RWPE1 (cell line): ENCODE measurements at regions not wholly inside any gene's neighbourhood (a gene's known extent, or its start where the extent isn't known, plus 50 kb on each side); places are given as distances from the start of the nearest gene placed in this dataset.

Experiments used
- CTCF ChIA-PET: fragments of 350-600 bp; sonication (Branson Sonifier 250); formaldehyde crosslinking; extraction: SDS; loops from one replicate; lab custom pipeline; 2021; lab: Yijun Ruan, JAX
- POLR2A ChIA-PET: fragments of 400-600 bp; formaldehyde crosslinking; extraction: SDS; loops from one replicate; lab custom pipeline; 2020; ENCODE audit warnings: antibody characterized with exemption; ENCODE audit not compliant: low non-redundant PET; lab: Yijun Ruan, JAX
- DNase-seq: peaks from one replicate; pipeline ENCODE4 v3.0.0; 2012; ENCODE audit warnings: low spot score
- H3K27ac ChIP-seq: fragments of 450-650 bp; 2 replicates; pipeline ENCODE4 v1.5.1; 2017
- TF ChIP-seq, protein P1 (sequence below): fragments of 450-650 bp; conservative IDR thresholded peaks from 2 replicates; pipeline ENCODE4 v1.5.1; 2017; ENCODE audit warnings: low read depth, mild to moderate bottlenecking

- no peak overlapping the region for H3K27ac ChIP-seq
- ChIA-PET POLR2A (no interaction called here), CTCF (interaction anchor here (0.8 kb wide), 1 partner anchor 1643 kb away, joined by 3 read pairs; no protein-coding TSS in a partner anchor)
- TF ChIP-seq, protein P1, sequence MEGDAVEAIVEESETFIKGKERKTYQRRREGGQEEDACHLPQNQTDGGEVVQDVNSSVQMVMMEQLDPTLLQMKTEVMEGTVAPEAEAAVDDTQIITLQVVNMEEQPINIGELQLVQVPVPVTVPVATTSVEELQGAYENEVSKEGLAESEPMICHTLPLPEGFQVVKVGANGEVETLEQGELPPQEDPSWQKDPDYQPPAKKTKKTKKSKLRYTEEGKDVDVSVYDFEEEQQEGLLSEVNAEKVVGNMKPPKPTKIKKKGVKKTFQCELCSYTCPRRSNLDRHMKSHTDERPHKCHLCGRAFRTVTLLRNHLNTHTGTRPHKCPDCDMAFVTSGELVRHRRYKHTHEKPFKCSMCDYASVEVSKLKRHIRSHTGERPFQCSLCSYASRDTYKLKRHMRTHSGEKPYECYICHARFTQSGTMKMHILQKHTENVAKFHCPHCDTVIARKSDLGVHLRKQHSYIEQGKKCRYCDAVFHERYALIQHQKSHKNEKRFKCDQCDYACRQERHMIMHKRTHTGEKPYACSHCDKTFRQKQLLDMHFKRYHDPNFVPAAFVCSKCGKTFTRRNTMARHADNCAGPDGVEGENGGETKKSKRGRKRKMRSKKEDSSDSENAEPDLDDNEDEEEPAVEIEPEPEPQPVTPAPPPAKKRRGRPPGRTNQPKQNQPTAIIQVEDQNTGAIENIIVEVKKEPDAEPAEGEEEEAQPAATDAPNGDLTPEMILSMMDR: no peak
- DNase-seq: no peak
Observed at GRCh38 chrX:43553257-43553656, 102.8 kb upstream of the MAOA start.

DNA sequence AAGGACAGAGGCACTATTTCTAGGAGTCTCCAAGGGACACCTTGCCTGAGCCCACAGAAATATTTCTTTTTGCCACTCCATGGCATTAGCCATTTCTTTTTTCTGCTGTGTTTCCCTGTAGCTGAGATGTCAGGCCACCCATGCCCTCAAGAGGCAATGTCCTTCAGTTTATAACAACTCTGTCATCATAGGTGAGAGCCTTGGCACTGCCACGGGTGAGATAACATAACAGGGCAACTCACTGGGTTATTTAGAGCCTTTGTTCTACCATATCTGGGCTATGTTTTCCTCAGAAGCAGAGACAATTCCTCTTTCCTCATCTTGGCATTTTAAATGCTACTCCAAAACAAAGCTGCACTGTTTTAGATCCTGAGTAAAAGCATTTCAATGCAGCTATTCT, 99.9 kb upstream of the MAOA start:
- POLR2A ChIA-PET: interaction anchor here (0.8 kb wide), 1 partner anchor 275 kb away, joined by 3 read pairs; no protein-coding TSS in a partner anchor
- TF ChIP-seq, protein P1: no peak
- H3K27ac ChIP-seq: no peak overlapping the region
- CTCF ChIA-PET: no interaction called here
- no peak for DNase-seq

DNA sequence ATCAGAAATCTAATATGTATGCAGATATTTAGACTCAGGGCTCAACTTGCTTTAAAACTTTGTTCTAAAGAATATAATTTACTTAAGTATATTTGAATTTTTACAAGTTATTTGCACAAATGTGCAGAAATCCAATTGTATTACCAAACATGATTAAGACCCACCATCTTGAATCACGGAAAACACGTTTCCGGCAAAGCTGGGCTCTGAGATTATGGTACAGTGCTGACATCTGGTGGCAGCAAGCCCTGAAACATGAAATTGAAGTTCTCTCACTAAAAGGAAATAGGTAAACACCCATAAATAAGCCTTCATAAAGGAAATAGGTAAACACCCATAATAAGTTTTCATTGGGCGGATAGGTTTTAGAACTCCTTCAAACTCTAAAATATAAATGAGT, 98.3 kb upstream of the MAOA start:
- CTCF ChIA-PET: interaction anchor here (0.5 to 0.6 kb wide), 2 partner anchors 209 to 1766 kb away, joined by 3 to 5 read pairs; no protein-coding TSS in a partner anchor
- DNase-seq: peak; percentile 39
- TF ChIP-seq, protein P1: peak; percentile 60
- no peak overlapping the region for H3K27ac ChIP-seq
- POLR2A ChIA-PET: no interaction called here

GRCh38 chrX:43559644-43560043, 96.5 kb upstream of the MAOA start:
- TF ChIP-seq, protein P1: peak; percentile 47
- ChIA-PET CTCF (interaction anchor here (0.6 to 0.7 kb wide), 3 partner anchors 18 to 398 kb away, joined by 3 to 5 read pairs (median 4); no protein-coding TSS in a partner anchor), POLR2A (no interaction called here)
- no peak overlapping the region for H3K27ac ChIP-seq
- peak; percentile 20 for DNase-seq

DNA sequence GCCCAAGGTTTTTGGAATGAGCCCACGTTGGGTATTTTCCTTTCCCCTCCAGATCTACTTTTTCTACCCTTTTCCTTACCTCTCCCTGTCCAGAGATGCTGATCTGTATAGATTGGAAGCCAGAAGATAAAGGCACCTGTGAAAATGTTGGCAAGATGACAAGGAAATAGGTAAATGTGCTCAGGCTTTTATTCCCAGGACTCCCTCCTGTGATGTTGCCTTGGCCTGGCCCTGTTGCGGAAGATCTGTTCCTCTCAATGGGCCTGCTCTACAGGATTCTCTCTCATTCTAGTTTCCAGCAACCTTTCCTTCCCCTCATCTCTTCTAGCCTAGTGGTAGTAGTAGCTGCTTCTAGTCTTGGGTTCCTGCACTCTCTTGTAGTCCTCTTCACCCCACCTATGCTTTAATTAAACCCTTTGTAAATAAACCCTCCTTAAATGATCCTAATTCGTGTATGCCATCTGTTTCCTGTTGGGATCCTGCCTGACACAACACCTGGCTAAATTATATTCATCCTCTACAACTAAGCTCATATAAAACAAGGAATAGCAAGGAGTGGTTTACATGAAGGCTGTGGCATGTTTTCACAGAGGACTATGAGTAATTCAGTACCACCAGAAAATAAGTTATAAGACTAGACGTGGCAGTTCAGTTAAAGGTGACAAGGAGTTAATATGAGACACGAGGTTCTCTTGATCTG, 95.7 kb upstream of the MAOA start:
- DNase-seq: no peak
- TF ChIP-seq, protein P1: no peak
- CTCF ChIA-PET: interaction anchor here (0.8 kb wide), 1 partner anchor 95 kb away, joined by 3 read pairs; no protein-coding TSS in a partner anchor
- POLR2A ChIA-PET: no interaction called here
- H3K27ac ChIP-seq: no peak overlapping the region

DNA sequence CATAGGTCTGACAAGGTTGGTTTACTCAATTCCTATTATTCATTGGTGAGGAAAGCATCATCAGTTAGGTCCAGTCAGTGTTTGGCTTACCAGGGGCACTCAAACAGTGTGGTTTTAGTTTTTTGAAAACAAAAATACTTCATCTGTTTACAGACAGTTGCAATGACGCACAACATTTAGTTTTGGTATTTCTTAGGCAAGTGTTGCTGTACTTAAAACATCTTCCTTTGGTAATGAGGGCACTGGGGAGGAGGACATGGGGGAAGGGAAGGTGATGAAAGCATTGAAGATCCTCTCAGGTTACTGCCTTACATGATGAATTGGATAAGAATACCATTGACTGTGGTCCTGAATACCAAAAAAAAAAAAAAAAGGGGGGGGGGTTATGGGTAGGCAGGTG, 93.7 kb upstream of the MAOA start:
- CTCF ChIA-PET: no interaction called here
- no peak for DNase-seq
- TF ChIP-seq, protein P1: no peak
- POLR2A ChIA-PET: no interaction called here
- H3K27ac ChIP-seq: no peak overlapping the region
